SU-DHL-6 (cell line): ENCODE measurements at regions not wholly inside any gene's neighbourhood (a gene's known extent, or its start where the extent isn't known, plus 50 kb on each side); places are given as distances from the start of the nearest gene placed in this dataset.

Experiments used
- H2AFZ ChIP-seq: fragments of 200-600 bp; sonication (generic); 2 replicates; pipeline ENCODE4 v1.6.1; 2014; ENCODE audit warnings: low read depth, mild to moderate bottlenecking, moderate library complexity, mixed read lengths, antibody characterized with exemption, low read length; ENCODE audit not compliant: severe bottlenecking
- H3F3A ChIP-seq: fragments of 200-600 bp; shearing (Covaris generic); 2 replicates; pipeline ENCODE4 v1.6.0; 2016; ENCODE audit warnings: antibody characterized with exemption, mild to moderate bottlenecking; ENCODE audit not compliant: insufficient read depth
- H3K27ac ChIP-seq: fragments of 200-600 bp; sonication (generic); 2 replicates; pipeline ENCODE4 v1.5.1; 2016; ENCODE audit warnings: low read depth, mild to moderate bottlenecking, low read length, moderate library complexity, mixed read lengths
- H3K27me3 ChIP-seq: fragments of 200-600 bp; sonication (generic), shearing (Covaris generic); 2 replicates; pipeline ENCODE4 v1.6.0; 2014; ENCODE audit warnings: mild to moderate bottlenecking, low read length
- H3K36me3 ChIP-seq: fragments of 200-600 bp; sonication (generic); 2 replicates; pipeline ENCODE4 v1.6.1; 2014; ENCODE audit warnings: mild to moderate bottlenecking, low read length, mixed read lengths
- H3K4me2 ChIP-seq: fragments of 300-600, 200-600 bp; shearing (Covaris generic), sonication (generic); 2 replicates; pipeline ENCODE4 v1.6.0; 2014; ENCODE audit warnings: low read length, low read depth, mild to moderate bottlenecking; ENCODE audit not compliant: poor library complexity, severe bottlenecking
- H3K4me3 ChIP-seq: fragments of 200-600 bp; sonication (generic); 2 replicates; pipeline ENCODE4 v1.5.1; 2014; ENCODE audit warnings: antibody characterized with exemption, low read length, mild to moderate bottlenecking, mixed read lengths; ENCODE audit not compliant: insufficient read depth, poor library complexity, severe bottlenecking
- H3K79me2 ChIP-seq: fragments of 200-600 bp; sonication (generic); 2 replicates; pipeline ENCODE4 v1.6.1; 2014; ENCODE audit warnings: mild to moderate bottlenecking, low read length, moderate library complexity; ENCODE audit not compliant: insufficient read depth
- H3K9ac ChIP-seq: fragments of 200-600 bp; sonication (generic); 2 replicates; pipeline ENCODE4 v1.7.0; 2014; ENCODE audit warnings: mild to moderate bottlenecking, low read length
- H3K9me2 ChIP-seq: fragments of 200-600 bp; sonication (generic); replicated peaks from 2 replicates; pipeline ENCODE4 v1.6.1; 2014; ENCODE audit warnings: low read length; ENCODE audit not compliant: insufficient read depth
- H3K9me3 ChIP-seq: fragments of 200-600 bp; sonication (generic); 2 replicates; pipeline ENCODE4 v1.6.1; 2014; ENCODE audit warnings: low read length, mixed read lengths; ENCODE audit not compliant: insufficient read depth
- H4K20me1 ChIP-seq: fragments of 200-600 bp; sonication (generic); 2 replicates; pipeline ENCODE4 v1.6.1; 2014; ENCODE audit warnings: low read depth, mild to moderate bottlenecking, antibody characterized with exemption, low read length, moderate library complexity, mixed read lengths
- CTCF ChIP-seq: fragments of 200-600 bp; sonication (generic); IDR thresholded peaks from one replicate; pipeline ENCODE4 v1.5.1; 2017; ENCODE audit warnings: antibody characterized with exemption, mild to moderate bottlenecking, low read length, moderate library complexity; ENCODE audit not compliant: insufficient read depth, poor library complexity, severe bottlenecking
- EZH2phosphoT487 ChIP-seq: fragments of 200-600 bp; sonication (generic), shearing (Covaris generic); conservative IDR thresholded peaks from 2 replicates; pipeline ENCODE4 v1.6.1; 2018; ENCODE audit warnings: mild to moderate bottlenecking, antibody characterized with exemption, low read length, moderate library complexity, mixed read lengths

- Histone ChIP-seq H3K9ac (no peak overlapping the region), H3K79me2 (no peaks in the 10 kb centered on the region), H3K27ac (no peak overlapping the region), H4K20me1 (no peaks in the 10 kb centered on the region), H2AFZ (no peak overlapping the region), H3F3A (no peaks in the 10 kb centered on the region), H3K9me2 (no peaks in the 10 kb centered on the region), H3K9me3 (no peaks in the 10 kb centered on the region), H3K27me3 (no peaks in the 10 kb centered on the region), H3K36me3 (no peaks in the 10 kb centered on the region), H3K4me2 (no peak overlapping the region), H3K4me3 (no peak overlapping the region)
- TF ChIP-seq CTCF (no peak), EZH2phosphoT487 (no peak)
These were observed 186.9 kb upstream of the ECI2 start for GRCh38 chr6:4322134-4322845.

GRCh38 chr6:4320860-4321259 lies 185.5 kb upstream of the ECI2 start:
- H3K27ac ChIP-seq, result no peak overlapping the region
- no peaks in the 10 kb centered on the region for H3K9me2 ChIP-seq
- no peaks in the 10 kb centered on the region for H4K20me1 ChIP-seq
- no peaks in the 10 kb centered on the region for H3K27me3 ChIP-seq
- H3K79me2 ChIP-seq, result no peaks in the 10 kb centered on the region
- no peak overlapping the region for H3K4me3 ChIP-seq
- no peak overlapping the region for H2AFZ ChIP-seq
- H3K9ac ChIP-seq, result no peak overlapping the region
- no peak overlapping the region for H3K4me2 ChIP-seq
- no peaks in the 10 kb centered on the region for H3K36me3 ChIP-seq
- TF ChIP-seq CTCF (no peak), EZH2phosphoT487 (no peak)
- no peaks in the 10 kb centered on the region for H3F3A ChIP-seq
- no peaks in the 10 kb centered on the region for H3K9me3 ChIP-seq

GRCh38 chr6:4319981-4320683 lies 184.8 kb upstream of the ECI2 start:
- no peaks in the 10 kb centered on the region for H3K36me3 ChIP-seq
- H3K4me2 ChIP-seq, result no peak overlapping the region
- no peak overlapping the region for H3K4me3 ChIP-seq
- no peaks in the 10 kb centered on the region for H3K27me3 ChIP-seq
- H4K20me1 ChIP-seq, result no peaks in the 10 kb centered on the region
- H3K9ac ChIP-seq, result no peak overlapping the region
- H3K79me2 ChIP-seq, result no peaks in the 10 kb centered on the region
- TF ChIP-seq CTCF, result no peak
- TF ChIP-seq EZH2phosphoT487, result no peak
- no peaks in the 10 kb centered on the region for H3K9me3 ChIP-seq
- H3K27ac ChIP-seq, result no peak overlapping the region
- H2AFZ ChIP-seq, result no peak overlapping the region
- H3K9me2 ChIP-seq, result no peaks in the 10 kb centered on the region
- no peaks in the 10 kb centered on the region for H3F3A ChIP-seq
